ENCODE measurements at regions not wholly inside any gene's neighbourhood (a gene's known extent, or its start where the extent isn't known, plus 50 kb on each side); places are given as distances from the start of the nearest gene placed in this dataset.

DNA sequence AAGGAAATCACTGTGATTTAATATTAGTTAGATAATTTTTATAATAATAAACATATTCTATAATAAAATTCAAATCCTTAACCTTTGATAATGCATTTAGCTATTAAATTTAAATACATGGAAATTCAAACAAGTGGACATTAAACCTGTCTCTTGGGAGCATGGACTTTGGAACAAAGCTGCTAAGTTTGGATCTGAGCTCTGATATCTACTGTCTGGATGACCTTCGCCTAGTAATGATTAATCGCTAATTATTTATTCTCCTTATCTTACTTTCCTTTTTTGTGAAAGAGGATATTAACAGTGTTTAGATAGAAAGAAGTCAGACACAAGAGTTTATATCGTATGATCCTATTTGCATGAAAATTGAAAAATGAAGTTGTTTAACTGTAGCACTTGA lies 980.9 kb downstream of the FSTL5 start:
- H3K4me3 ChIP-seq (ENCODE audit: low read depth, low read length) = no peak overlapping the region
- no peak for DNase-seq
- no peaks in the 10 kb centered on the region for H3K9me3 ChIP-seq (ENCODE audit: severe bottlenecking)
- TF ChIP-seq, protein P1, sequence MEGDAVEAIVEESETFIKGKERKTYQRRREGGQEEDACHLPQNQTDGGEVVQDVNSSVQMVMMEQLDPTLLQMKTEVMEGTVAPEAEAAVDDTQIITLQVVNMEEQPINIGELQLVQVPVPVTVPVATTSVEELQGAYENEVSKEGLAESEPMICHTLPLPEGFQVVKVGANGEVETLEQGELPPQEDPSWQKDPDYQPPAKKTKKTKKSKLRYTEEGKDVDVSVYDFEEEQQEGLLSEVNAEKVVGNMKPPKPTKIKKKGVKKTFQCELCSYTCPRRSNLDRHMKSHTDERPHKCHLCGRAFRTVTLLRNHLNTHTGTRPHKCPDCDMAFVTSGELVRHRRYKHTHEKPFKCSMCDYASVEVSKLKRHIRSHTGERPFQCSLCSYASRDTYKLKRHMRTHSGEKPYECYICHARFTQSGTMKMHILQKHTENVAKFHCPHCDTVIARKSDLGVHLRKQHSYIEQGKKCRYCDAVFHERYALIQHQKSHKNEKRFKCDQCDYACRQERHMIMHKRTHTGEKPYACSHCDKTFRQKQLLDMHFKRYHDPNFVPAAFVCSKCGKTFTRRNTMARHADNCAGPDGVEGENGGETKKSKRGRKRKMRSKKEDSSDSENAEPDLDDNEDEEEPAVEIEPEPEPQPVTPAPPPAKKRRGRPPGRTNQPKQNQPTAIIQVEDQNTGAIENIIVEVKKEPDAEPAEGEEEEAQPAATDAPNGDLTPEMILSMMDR (IDR thresholded peaks at IDR 0.05; ENCODE audit: low read depth, low read length) = no peak
- H3K27me3 ChIP-seq (ENCODE audit: insufficient read depth, low read depth, severe bottlenecking) = no peaks in the 10 kb centered on the region
- H3K27ac ChIP-seq = no peak overlapping the region
- H3K36me3 ChIP-seq = no peaks in the 10 kb centered on the region

DNA sequence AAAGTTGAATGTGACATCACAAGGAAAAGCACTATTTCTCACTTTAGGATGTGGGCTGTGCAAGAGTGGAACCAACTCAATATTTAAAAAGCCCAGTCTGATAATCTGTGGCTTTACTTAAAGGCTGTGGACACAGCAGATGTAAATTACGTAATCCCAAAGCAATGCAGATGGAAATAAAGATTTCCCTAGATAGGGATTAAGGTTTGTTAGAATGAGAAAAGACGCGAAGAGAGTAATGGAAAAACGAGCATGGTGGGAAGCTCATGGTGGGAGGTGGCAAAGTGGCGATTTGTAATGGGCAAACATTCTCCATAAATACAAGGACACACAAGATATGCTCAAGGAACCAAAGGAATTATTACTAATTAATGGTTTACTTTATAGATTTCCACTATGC lies 985.5 kb downstream of the FSTL5 start:
- Histone ChIP-seq H3K4me3 (ENCODE audit: low read depth, low read length) (no peak overlapping the region), H3K9me3 (ENCODE audit: severe bottlenecking) (no peaks in the 10 kb centered on the region), H3K36me3 (no peaks in the 10 kb centered on the region), H3K27me3 (ENCODE audit: insufficient read depth, low read depth, severe bottlenecking) (no peaks in the 10 kb centered on the region), H3K27ac (no peak overlapping the region)
- no peak for DNase-seq
- TF ChIP-seq, protein P1 (IDR thresholded peaks at IDR 0.05; ENCODE audit: low read depth, low read length) = no peak

DNA sequence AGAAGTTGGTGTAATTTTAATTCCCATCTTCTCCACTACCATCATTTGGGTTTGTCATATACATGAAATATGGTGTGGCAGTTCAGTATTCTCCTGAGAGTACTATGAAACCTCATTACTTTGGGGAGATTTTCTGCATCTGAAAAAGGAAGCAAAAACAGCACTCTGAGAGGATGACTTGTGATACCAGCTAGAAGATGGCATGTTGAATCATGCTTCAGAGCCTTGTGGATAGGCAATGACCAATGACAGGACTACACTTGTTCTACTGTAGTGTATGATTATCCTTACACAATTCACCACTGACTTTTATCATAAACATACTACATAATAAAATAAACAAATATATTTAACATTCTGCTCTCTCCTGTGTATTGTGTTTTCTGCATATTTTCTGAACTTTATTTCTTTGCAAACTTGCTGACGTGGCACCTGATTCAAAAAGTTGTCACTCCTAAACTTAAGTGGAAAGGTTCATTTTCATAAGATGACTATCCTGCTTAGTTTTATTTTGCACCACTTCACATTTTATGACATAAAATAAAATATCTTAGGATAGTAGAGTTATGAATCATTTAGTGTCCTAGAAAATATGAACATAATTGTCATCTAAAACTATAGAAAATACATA lies 991.3 kb downstream of the FSTL5 start:
- no peak overlapping the region for H3K27ac ChIP-seq
- TF ChIP-seq, protein P1 (IDR thresholded peaks at IDR 0.05; ENCODE audit: low read depth, low read length) = no peak
- no peak for DNase-seq
- no peaks in the 10 kb centered on the region for H3K9me3 ChIP-seq (ENCODE audit: severe bottlenecking)
- no peak overlapping the region for H3K4me3 ChIP-seq (ENCODE audit: low read depth, low read length)
- H3K27me3 ChIP-seq (ENCODE audit: insufficient read depth, low read depth, severe bottlenecking) = no peaks in the 10 kb centered on the region
- no peaks in the 10 kb centered on the region for H3K36me3 ChIP-seq

GRCh38 chr4:161167539-161167938 lies 996.3 kb downstream of the FSTL5 start:
- DNase-seq = no peak
- H3K27me3 ChIP-seq (ENCODE audit: insufficient read depth, low read depth, severe bottlenecking) = no peaks in the 10 kb centered on the region
- H3K4me3 ChIP-seq (ENCODE audit: low read depth, low read length) = no peak overlapping the region
- H3K9me3 ChIP-seq (ENCODE audit: severe bottlenecking) = no peaks in the 10 kb centered on the region
- TF ChIP-seq, protein P1 (IDR thresholded peaks at IDR 0.05; ENCODE audit: low read depth, low read length) = no peak
- no peak overlapping the region for H3K27ac ChIP-seq
- no peaks in the 10 kb centered on the region for H3K36me3 ChIP-seq

- Histone ChIP-seq H3K9me3 (ENCODE audit: severe bottlenecking) (no peaks in the 10 kb centered on the region), H3K27ac (no peak overlapping the region), H3K36me3 (no peaks in the 10 kb centered on the region), H3K4me3 (ENCODE audit: low read depth, low read length) (no peak overlapping the region), H3K27me3 (ENCODE audit: insufficient read depth, low read depth, severe bottlenecking) (no peaks in the 10 kb centered on the region)
- TF ChIP-seq, protein P1 (IDR thresholded peaks at IDR 0.05; ENCODE audit: low read depth, low read length) = no peak
- DNase-seq = peak; percentile 26
Measured at GRCh38 chr4:161160718-161161117, 1003.1 kb downstream of the FSTL5 start.

- Histone ChIP-seq H3K27ac (no peak overlapping the region), H3K4me3 (ENCODE audit: low read depth, low read length) (no peak overlapping the region), H3K9me3 (ENCODE audit: severe bottlenecking) (no peaks in the 10 kb centered on the region), H3K27me3 (ENCODE audit: insufficient read depth, low read depth, severe bottlenecking) (no peaks in the 10 kb centered on the region), H3K36me3 (no peaks in the 10 kb centered on the region)
- TF ChIP-seq, protein P1 (IDR thresholded peaks at IDR 0.05; ENCODE audit: low read depth, low read length) = no peak
- no peak for DNase-seq
Measured at GRCh38 chr4:161148051-161148450, 1015.7 kb downstream of the FSTL5 start.

All from WERI-Rb-1 (cell line).